22Rv1 (cell line): ENCODE measurements at regions not wholly inside any gene's neighbourhood (a gene's known extent, or its start where the extent isn't known, plus 50 kb on each side); places are given as distances from the start of the nearest gene placed in this dataset.

Source experiments
- H3K27ac ChIP-seq: fragments of 450-650 bp; 2 replicates; pipeline ENCODE4 v1.5.1; 2017
- ZFX ChIP-seq: fragments of 450-650 bp; IDR thresholded peaks from 2 replicates; pipeline ENCODE4 v1.6.1; 2017; ENCODE audit warnings: antibody characterized with exemption, borderline replicate concordance
- TF ChIP-seq, protein P1 (sequence below): fragments of 450-650 bp; IDR thresholded peaks from 2 replicates; pipeline ENCODE4 v1.5.1; 2017; ENCODE audit warnings: mild to moderate bottlenecking

DNA sequence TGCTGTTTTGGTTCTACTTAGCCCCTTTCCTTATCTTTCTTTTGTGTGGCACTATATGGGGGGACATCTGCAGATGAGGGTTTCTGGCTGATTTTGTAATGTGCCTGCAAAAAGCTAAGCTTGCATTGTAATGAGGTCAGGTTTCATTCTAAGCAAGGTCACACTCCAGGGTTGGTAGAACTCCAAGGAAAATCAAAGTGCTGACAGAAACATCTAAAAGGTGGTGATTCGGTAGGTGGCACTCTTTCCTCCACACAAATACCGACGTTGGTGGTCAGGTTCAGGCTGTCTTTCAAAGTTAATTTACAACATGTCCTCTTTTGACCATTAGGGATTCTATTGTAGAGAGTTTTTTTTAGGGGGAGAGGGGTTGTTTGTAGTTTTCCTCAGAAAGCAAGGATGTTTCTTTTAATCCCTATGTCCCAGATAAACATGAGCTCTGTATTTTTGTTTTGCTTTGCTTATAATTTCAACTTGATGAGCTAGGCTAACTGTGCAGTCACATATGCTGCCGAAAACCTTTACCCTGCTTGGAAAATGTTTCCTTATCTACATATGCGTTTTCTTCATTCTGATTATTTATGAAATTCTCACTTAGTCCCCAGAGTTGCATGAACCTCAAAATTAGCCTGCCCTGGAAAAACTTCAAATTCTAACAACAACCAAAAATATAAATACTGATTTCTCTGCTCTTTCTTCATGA, 434.2 kb downstream of the PPARGC1A start:
- H3K27ac ChIP-seq = no peak overlapping the region
- TF ChIP-seq ZFX = no peak
- TF ChIP-seq, protein P1, sequence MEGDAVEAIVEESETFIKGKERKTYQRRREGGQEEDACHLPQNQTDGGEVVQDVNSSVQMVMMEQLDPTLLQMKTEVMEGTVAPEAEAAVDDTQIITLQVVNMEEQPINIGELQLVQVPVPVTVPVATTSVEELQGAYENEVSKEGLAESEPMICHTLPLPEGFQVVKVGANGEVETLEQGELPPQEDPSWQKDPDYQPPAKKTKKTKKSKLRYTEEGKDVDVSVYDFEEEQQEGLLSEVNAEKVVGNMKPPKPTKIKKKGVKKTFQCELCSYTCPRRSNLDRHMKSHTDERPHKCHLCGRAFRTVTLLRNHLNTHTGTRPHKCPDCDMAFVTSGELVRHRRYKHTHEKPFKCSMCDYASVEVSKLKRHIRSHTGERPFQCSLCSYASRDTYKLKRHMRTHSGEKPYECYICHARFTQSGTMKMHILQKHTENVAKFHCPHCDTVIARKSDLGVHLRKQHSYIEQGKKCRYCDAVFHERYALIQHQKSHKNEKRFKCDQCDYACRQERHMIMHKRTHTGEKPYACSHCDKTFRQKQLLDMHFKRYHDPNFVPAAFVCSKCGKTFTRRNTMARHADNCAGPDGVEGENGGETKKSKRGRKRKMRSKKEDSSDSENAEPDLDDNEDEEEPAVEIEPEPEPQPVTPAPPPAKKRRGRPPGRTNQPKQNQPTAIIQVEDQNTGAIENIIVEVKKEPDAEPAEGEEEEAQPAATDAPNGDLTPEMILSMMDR = peak; percentile 22

DNA sequence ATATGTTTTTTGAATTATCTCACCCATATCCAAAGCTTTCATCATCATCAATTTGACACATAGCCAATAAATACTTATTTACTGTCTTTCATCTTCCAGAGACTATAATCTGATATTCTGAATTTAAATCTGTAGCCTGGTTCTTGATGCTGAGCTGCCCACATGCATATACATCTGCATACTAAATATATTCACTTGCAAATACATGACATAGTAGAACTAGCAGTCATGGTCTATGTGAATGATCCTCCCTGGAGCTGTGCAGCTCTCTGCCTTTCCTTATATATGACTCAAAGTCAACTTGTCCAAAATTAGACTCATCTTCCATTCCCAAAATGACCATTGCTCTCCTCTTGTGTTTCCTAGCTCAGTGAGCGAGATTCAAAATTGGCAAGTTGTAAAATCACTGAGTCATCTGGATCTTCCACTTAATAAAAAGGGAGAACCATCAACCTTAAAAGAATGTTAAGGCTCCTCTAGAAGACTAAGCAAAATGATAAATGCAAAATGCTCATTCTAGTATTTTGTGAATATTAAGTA, 448.2 kb downstream of the PPARGC1A start:
- TF ChIP-seq ZFX = no peak
- TF ChIP-seq, protein P1 = no peak
- H3K27ac ChIP-seq = no peak overlapping the region

DNA sequence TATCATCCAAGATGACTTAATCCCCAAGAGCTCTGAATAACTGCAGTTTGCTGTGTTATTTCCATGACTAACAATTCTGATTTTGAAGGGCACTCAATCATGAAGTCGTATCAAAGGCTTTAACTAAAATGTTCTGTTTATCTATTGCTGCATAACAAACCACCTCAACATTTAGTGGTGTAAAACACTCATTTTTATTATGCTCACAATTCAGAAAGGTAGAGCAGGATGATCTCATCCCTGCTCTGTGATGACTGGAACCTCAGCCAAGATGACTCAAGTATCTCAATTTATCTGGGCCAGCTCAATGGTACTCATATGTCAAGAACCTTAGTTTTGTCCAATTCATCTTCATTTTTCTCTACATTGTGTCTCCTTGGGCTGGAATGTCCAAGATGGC, 451.1 kb downstream of the PPARGC1A start:
- TF ChIP-seq, protein P1 = no peak
- no peak for TF ChIP-seq ZFX

DNA sequence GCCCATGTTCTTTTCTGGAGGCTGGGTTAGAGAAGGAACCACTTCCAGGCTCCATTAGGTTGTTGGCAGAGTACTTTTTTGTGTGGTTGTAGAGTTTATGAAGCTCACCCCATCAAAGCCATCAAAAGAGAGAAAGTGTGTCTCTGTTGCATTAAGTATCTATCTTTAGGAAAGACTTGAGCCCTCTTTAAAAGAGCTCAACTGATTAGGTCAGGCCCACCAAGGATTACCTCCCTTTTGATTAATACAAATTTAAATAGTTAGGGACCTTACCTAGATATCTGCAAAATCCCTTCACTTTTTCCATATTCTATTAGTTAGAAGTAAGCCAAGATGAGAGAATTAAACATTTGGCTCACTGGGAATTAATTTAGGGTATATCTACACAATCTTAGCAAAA, 460.4 kb downstream of the PPARGC1A start:
- TF ChIP-seq, protein P1 = no peak
- TF ChIP-seq ZFX = no peak
- H3K27ac ChIP-seq = no peak overlapping the region

More for the DNA sequence above, 451.1 kb downstream of the PPARGC1A start:
- H3K27ac ChIP-seq = no peak overlapping the region

DNA sequence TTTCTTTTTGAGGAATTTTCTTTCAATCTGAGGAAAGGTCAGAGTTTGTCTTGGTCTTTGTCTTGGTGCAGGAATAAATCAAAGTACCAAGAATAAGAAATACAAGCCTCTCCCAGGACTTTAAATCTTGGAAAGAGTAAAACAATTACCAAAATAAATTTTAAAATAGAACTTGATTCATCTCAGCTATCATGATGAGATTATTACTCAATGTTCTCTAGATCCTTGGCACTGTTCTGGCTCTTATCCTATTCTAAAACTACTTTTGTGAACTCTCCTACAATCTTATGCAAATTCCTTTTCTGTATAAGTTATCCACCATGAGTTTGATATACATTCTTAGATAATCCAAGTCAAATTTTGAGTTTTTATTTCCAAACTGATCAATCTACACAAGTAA, 464.3 kb downstream of the PPARGC1A start:
- no peak overlapping the region for H3K27ac ChIP-seq
- no peak for TF ChIP-seq ZFX
- TF ChIP-seq, protein P1 = no peak

DNA sequence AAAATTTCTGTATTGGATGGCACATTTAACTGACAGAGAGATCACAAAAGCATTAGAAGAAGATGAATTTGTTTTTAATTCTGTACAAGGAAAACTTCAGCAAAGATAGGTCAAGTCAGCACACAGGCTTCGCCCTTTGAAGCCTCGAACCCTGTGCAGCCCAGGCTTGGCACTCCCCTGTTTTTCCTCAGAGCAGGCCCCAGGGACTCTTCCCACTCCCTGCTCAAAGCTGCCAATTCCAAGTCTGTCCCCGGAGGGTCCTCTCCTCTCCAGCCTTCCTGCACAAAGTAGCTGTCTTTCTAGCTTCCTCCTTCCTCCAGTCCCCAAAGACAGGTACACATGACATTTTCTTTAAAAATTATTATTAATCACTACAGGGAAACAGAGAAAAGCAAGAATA, 466.3 kb downstream of the PPARGC1A start:
- no peak overlapping the region for H3K27ac ChIP-seq
- no peak for TF ChIP-seq ZFX
- TF ChIP-seq, protein P1 = no peak

DNA sequence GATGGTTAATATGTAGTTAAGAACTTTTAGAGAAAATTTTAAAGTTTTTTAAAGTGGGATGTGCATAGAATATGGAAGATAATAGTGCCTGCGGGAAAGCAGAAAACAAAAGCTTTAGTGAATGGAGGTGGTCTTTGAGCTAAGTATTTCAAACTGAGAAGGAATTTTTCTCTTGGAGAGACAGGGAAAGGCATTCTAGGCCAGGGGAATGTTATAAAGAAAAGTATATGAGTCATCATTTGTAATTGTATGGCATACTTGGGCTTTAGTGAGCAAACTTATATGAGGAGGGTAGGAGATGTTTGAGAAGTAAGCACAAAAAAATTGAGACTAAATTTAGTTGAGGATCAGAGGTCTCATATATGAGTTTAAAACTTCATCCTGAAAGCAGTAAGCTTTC, 467.0 kb downstream of the PPARGC1A start:
- H3K27ac ChIP-seq = no peak overlapping the region
- TF ChIP-seq, protein P1 = no peak
- no peak for TF ChIP-seq ZFX
